Brain microvascular endothelial cell (primary cell): ENCODE measurements at regions not wholly inside any gene's neighbourhood (a gene's known extent, or its start where the extent isn't known, plus 50 kb on each side); places are given as distances from the start of the nearest gene placed in this dataset.

Source experiments
- DNase-seq: peaks from one replicate; pipeline ENCODE4 v3.0.0-alpha.2; 2020
- H3K27ac ChIP-seq: fragments of 250-450 bp; sonication (Bioruptor Pico); 2 replicates; pipeline ENCODE4 v1.5.1; 2020; ENCODE audit warnings: mild to moderate bottlenecking, moderate library complexity
- H3K27me3 ChIP-seq: fragments of 250-450 bp; sonication (Bioruptor Pico); replicated peaks from 2 replicates; pipeline ENCODE4 v1.5.1; 2020; ENCODE audit warnings: mild to moderate bottlenecking
- H3K36me3 ChIP-seq: fragments of 250-450 bp; sonication (Bioruptor Pico); replicated peaks from 2 replicates; pipeline ENCODE4 v1.5.1; 2020; ENCODE audit warnings: mild to moderate bottlenecking
- H3K4me3 ChIP-seq: 2 replicates; pipeline ENCODE4 v1.5.1; 2011; ENCODE audit warnings: low read depth, mild to moderate bottlenecking, control low read depth, low read length, moderate library complexity
- in situ Hi-C: cut with HindIII; loops from 2 replicates; pipeline ENCODE4 v1.10.0; 2017; ENCODE audit warnings: low sequenced_read_pairs, low pct_ligation_motif_present
- TF ChIP-seq, protein P1 (sequence below): IDR thresholded peaks from 2 replicates; pipeline ENCODE4 v1.5.1; 2011; ENCODE audit warnings: low read depth, mild to moderate bottlenecking, moderate library complexity, low read length, control low read depth, inconsistent platforms; ENCODE audit errors: missing control alignments

DNA sequence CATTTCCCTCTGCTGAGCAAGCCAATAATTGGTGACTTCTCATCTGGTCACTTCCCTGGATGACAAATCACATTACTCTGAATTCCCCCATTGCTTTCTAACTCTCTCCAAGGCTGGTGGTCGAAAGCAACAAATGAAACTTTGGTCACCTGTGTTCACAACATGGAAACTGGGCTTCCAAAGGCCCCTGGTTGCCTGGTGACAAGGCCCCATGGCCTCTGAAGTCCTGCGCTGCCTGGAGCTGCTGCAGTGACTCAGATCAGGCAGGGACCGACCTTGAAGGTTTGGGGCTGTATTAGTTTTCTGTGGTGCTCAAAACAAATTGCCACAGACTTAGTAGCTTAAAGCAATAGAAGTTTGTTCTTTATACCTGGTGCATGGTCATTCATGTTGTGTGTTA, 345.3 kb downstream of the WDR72 start:
- no peak overlapping the region for H3K4me3 ChIP-seq
- no peak overlapping the region for H3K27ac ChIP-seq
- TF ChIP-seq, protein P1, sequence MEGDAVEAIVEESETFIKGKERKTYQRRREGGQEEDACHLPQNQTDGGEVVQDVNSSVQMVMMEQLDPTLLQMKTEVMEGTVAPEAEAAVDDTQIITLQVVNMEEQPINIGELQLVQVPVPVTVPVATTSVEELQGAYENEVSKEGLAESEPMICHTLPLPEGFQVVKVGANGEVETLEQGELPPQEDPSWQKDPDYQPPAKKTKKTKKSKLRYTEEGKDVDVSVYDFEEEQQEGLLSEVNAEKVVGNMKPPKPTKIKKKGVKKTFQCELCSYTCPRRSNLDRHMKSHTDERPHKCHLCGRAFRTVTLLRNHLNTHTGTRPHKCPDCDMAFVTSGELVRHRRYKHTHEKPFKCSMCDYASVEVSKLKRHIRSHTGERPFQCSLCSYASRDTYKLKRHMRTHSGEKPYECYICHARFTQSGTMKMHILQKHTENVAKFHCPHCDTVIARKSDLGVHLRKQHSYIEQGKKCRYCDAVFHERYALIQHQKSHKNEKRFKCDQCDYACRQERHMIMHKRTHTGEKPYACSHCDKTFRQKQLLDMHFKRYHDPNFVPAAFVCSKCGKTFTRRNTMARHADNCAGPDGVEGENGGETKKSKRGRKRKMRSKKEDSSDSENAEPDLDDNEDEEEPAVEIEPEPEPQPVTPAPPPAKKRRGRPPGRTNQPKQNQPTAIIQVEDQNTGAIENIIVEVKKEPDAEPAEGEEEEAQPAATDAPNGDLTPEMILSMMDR: no peak
- no peaks in the 10 kb centered on the region for H3K36me3 ChIP-seq
- H3K27me3 ChIP-seq: no peaks in the 10 kb centered on the region
- in situ Hi-C loops: no loop called here
- no peak for DNase-seq

DNA sequence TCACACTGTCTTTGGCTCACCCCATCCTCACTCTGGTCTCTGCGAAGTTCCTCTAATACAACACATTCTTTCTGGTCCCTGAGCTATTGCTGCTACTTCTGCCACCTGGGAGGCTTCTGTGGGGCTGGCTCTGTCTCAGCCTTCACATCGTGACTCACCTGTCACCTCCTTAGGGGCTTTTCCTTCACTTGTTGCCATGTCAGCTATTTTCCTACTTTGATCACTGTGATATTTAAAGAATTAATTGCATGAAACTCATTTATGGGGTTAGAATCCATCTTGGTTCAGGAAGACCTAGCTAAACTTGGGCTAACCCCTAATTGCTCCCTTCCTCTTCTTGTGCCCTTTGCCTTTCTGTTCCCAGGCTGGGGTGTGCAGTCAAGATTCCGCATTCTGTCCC, 346.9 kb downstream of the WDR72 start:
- TF ChIP-seq, protein P1: no peak
- H3K27me3 ChIP-seq: no peaks in the 10 kb centered on the region
- H3K36me3 ChIP-seq: no peaks in the 10 kb centered on the region
- DNase-seq: no peak
- in situ Hi-C loops: no loop called here
- H3K4me3 ChIP-seq: no peak overlapping the region
- no peak overlapping the region for H3K27ac ChIP-seq

DNA sequence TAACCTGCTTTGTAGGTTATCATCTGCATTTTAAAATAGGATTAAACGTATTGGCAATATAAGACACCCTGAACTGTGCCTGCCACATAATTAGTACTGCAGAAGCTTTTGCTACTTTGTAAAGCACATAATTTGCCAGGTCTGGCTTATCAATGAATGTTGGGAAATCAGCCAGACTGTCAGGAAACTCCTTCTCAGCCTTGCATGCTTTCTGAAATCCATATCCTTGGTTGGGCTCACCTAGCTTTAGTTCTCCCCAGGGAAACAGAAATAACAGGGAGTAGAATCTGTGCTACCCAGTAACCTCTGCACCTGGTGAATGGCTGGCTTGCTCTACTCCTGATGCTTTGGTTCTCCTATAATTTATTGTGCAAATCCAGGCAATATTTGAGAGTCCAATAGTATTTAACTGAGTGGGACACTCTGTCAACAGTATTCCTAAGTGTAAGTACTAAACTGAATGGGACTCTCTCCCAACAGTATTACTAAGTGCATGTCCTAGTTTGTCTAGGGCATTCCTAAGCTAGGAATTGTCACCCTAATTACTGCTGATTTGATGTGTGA, 354.5 kb downstream of the WDR72 start:
- in situ Hi-C loops: no loop called here
- Histone ChIP-seq H3K27me3 (no peaks in the 10 kb centered on the region), H3K27ac (no peak overlapping the region), H3K36me3 (no peaks in the 10 kb centered on the region), H3K4me3 (no peak overlapping the region)
- DNase-seq: no peak
- TF ChIP-seq, protein P1: no peak

DNA sequence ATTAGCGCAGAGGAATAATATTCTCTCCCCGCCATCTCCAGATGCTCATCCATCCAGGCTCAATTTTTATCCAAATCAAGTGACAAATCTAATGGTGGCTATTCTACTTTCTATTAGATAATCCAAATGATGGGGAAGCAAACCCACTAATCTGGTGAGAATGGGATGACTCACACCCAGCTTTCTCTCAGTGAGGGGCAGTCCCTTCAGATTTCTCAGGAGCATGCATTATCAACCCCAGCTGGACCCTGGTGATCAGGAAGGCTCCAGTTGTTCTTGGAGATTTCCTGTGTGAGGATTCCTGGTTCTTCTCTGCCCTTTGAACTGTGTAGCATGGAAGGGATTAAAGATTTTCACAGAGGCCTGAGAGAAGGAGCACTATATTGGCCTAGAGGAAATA, 358.0 kb downstream of the WDR72 start:
- TF ChIP-seq, protein P1: no peak
- Histone ChIP-seq H3K4me3 (no peak overlapping the region), H3K27me3 (no peaks in the 10 kb centered on the region), H3K36me3 (no peaks in the 10 kb centered on the region), H3K27ac (no peak overlapping the region)
- in situ Hi-C loops: no loop called here
- DNase-seq: no peak

DNA sequence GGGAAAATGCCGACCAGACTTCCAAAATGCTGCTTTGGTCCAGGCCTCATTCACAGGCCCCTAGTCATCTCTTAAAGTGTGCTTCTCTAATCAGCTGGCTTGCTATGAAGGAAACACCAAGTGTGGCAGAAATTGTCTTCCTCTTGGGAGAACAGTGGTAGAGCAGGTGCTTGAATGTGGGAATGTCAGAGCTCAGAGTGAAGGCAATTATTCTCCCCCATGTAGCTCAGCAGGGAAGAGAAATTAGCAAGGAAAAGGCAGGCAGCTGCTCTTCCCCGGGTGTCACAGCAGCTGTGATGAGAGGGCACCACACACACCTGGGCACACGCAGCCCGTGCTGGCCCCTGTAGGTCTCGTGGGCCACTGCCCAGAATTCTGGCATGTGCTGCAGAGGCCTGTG, 358.5 kb downstream of the WDR72 start:
- TF ChIP-seq, protein P1: no peak
- no peak overlapping the region for H3K4me3 ChIP-seq
- no peaks in the 10 kb centered on the region for H3K36me3 ChIP-seq
- in situ Hi-C loops: no loop called here
- DNase-seq: no peak
- no peaks in the 10 kb centered on the region for H3K27me3 ChIP-seq
- H3K27ac ChIP-seq: no peak overlapping the region

DNA sequence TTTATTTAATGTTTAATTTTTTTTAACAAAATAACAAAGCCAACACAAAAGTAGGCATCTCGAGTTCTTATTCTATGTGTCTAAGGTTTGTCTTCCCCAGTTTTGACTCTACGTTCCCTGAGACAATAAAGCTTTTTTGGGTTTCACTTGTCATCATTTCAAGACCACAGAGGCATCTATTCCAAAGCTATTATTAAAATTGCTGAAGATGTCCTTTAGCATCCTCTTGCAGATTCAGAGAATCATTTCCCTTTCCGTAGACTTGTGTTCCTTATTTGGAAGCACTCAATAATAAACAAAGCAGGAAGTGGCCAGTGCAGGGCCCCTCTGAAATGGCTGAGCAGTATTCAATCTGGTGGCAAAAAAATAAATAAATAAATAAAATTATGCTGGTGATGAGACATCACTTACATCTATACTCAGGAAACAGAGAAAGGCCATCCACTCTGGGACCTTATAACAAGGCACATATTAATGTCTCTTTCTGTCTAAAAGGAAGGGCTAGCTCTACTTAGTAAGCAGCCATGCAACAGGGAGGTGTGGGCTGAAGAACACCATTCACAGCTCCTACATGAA, 362.3 kb downstream of the WDR72 start:
- H3K27me3 ChIP-seq: no peaks in the 10 kb centered on the region
- TF ChIP-seq, protein P1: no peak
- H3K36me3 ChIP-seq: no peaks in the 10 kb centered on the region
- in situ Hi-C loops: no loop called here
- H3K27ac ChIP-seq: no peak overlapping the region
- DNase-seq: no peak
- no peak overlapping the region for H3K4me3 ChIP-seq
